AG09319 (cell line): ENCODE measurements at regions not wholly inside any gene's neighbourhood (a gene's known extent, or its start where the extent isn't known, plus 50 kb on each side); places are given as distances from the start of the nearest gene placed in this dataset.

Source experiments
- DNase-seq: peaks from one replicate; pipeline ENCODE4 v3.0.0-alpha.2; 2010; ENCODE audit warnings: low read depth; ENCODE audit errors: extremely low read depth
- TF ChIP-seq, protein P1 (sequence below): IDR thresholded peaks from 2 replicates; pipeline ENCODE4 v1.5.1; 2011; ENCODE audit warnings: low read depth, mild to moderate bottlenecking, inconsistent platforms, low read length, moderate library complexity

DNA sequence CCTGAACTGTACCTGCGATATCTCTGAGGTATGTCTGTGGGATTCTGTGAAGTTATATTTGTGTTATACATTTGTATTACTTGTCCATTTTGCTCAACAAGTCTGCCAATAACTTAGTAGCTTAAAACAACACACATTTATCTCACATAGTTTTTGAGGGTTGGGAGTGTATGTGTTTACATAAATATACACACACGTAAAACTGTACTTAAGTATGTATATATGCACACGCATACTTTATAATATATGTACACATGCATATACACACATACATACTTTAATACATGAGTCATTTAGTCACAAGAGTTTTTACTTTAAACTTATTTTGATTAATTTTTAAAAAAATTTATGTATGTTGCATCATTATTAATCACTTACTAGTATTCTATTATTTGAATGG, 205.9 kb upstream of the EDIL3 start:
- TF ChIP-seq, protein P1, sequence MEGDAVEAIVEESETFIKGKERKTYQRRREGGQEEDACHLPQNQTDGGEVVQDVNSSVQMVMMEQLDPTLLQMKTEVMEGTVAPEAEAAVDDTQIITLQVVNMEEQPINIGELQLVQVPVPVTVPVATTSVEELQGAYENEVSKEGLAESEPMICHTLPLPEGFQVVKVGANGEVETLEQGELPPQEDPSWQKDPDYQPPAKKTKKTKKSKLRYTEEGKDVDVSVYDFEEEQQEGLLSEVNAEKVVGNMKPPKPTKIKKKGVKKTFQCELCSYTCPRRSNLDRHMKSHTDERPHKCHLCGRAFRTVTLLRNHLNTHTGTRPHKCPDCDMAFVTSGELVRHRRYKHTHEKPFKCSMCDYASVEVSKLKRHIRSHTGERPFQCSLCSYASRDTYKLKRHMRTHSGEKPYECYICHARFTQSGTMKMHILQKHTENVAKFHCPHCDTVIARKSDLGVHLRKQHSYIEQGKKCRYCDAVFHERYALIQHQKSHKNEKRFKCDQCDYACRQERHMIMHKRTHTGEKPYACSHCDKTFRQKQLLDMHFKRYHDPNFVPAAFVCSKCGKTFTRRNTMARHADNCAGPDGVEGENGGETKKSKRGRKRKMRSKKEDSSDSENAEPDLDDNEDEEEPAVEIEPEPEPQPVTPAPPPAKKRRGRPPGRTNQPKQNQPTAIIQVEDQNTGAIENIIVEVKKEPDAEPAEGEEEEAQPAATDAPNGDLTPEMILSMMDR: no peak
- DNase-seq: no peak

DNA sequence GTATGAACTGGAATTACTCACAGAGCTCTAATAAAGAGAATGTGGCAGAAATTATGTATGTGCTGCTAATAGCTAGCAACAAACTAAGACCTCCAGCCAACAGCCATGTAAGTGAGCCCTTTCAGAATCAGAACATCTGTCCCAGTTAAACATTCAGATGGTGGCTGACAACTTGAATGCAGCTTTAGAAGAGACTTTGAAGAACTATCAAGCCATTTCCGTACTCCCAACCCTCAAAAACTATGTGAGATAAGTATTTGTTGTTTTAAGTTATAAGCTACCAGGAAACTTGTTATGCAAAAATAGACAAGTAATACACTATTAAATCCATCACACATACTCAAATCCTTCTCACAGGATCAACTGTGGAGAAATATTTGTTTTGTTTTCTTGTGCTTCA, 205.2 kb upstream of the EDIL3 start:
- no peak for DNase-seq
- TF ChIP-seq, protein P1: no peak

DNA sequence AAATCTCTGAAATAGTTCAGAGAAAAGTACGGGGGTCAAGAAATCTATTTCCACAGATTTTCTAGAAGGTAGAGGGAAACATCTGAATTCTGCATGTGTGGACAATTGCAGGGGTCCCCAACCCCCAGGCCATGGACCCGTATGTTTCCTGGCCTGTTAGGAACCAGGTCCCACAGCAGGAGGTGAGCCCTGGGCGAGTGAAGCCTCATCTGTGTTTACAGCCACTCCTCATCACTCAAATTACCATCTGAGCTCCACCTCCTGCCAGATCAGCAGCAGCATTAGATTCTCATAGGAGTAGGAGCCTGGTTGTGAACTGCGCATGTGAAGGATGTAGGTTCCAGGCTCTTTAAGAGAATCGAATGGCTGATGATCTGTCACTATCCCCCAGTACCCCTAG, 200.5 kb upstream of the EDIL3 start:
- DNase-seq: no peak
- TF ChIP-seq, protein P1: no peak

DNA sequence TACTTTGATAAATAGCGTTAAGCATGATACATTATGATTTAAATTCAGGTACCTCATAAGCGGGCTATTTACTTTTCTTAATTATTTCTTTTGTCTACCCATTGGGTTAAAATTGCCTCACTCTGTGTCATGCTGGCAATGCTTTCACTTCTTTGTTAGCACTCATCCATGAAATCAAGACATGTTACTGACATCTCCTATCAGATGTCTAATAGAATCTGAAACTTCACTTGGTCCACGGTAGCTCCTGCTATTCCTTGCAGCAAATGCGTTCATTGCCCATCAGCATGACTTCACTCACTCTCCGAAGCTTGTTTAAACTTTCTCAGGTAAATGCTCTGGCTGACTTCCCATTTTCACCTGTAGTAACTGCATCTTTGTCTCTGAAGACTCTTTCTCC, 193.5 kb upstream of the EDIL3 start:
- no peak for DNase-seq
- TF ChIP-seq, protein P1: no peak

DNA sequence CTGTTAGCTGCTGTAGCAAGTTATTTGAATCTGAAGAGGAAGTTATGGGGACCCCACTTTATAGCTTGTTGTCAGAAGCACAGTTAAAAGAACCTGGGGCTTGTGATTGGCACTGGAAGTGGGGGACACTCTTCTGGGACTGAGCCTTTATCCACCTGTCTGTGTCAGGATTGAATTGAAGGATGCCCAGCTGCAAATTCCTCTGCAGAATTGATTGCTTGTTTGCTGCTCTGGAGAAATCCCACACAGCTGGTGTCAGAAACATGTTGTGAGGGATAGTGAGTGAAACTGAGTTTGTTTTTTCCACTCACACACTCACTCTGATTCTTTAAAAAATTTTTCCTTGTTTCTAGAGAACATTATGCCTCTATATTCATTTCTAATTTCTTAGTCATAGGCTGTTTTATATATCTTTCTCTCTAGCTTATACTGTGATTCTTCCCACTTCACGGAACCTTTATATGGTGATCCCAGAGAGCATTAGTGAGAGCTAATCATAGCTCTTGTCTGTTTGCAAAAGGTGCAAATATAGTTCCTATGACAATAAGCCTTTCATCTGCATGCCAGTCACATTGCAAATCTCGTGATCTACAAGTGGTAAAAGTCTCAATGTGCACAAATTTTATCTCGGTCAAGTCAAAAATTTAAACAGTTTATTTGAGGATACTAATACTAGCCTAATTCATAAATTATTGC, 188.5 kb upstream of the EDIL3 start:
- TF ChIP-seq, protein P1: no peak
- no peak for DNase-seq

DNA sequence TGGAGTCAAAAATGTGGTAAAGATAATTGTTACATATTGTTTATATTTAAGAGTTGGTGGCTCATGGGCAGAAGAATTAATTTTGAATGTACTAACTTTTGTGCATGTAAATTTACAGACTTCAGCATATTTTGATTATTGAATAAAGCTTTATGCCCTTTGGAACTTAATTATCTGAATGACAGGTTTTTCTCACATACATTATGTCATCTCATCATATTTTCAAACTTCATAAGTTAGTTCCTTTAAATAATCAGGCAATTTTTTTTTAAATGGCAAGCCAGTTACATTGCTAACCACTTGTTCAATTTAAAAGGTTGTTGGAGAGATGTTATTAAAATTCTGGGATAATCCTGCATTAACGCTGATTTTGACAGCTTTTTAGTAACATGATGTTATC, 184.6 kb upstream of the EDIL3 start:
- no peak for DNase-seq
- TF ChIP-seq, protein P1: no peak

DNA sequence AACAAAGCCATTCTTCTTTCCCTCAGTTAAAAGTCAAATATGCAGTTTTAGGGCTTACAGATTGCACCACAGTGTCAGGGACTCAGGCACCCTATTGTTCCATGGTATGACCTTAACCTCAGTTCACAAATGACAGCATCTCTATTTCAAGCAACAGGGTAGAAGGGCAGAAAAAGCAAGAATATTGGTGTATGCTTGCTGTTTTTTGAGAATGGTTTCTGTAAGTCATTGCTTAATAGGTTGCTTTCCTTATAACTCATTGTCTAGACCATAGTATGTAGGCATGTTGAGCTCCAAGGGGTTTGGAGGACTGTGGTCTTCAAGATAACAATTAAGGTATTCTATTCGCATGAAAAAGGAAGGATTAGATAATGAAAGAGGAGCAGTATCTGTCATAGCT, 183.5 kb upstream of the EDIL3 start:
- DNase-seq: no peak
- TF ChIP-seq, protein P1: no peak
